ENCODE measurements at regions not wholly inside any gene's neighbourhood (a gene's known extent, or its start where the extent isn't known, plus 50 kb on each side); places are given as distances from the start of the nearest gene placed in this dataset.
"Not testable (repeated sequence)": the region's sequence is repeated elsewhere in the genome, so short reads cannot be mapped to it uniquely, and the experiment has no call there.

- no peak for DNase-seq
Observed at GRCh38 chr9:108441726-108442125, 414.1 kb downstream of the ACTL7B start.

- DNase-seq = no peak
Observed at GRCh38 chr9:108441251-108441650, 414.5 kb downstream of the ACTL7B start.

GRCh38 chr9:108439947-108440346 lies 415.8 kb downstream of the ACTL7B start:
- no peak for DNase-seq

- no peak for DNase-seq
Observed at GRCh38 chr9:108437656-108438055, 418.1 kb downstream of the ACTL7B start.

GRCh38 chr9:108436448-108436847 lies 419.3 kb downstream of the ACTL7B start:
- DNase-seq = no peak

GRCh38 chr9:108434502-108434901 lies 421.3 kb downstream of the ACTL7B start:
- no peak for DNase-seq

GRCh38 chr9:108434036-108434435 lies 421.8 kb downstream of the ACTL7B start:
- DNase-seq = no peak

GRCh38 chr9:108430655-108431054 lies 425.1 kb downstream of the ACTL7B start:
- no peak for DNase-seq

GRCh38 chr9:108427751-108428150 lies 428.0 kb downstream of the ACTL7B start:
- DNase-seq = no peak

GRCh38 chr9:108426421-108426940 lies 429.3 kb downstream of the ACTL7B start:
- DNase-seq = not testable (repeated sequence)

GRCh38 chr9:108423433-108423832 lies 432.4 kb downstream of the ACTL7B start:
- DNase-seq = no peak

- no peak for DNase-seq
Observed at GRCh38 chr9:108419379-108419778, 436.4 kb downstream of the ACTL7B start.

GRCh38 chr9:108417726-108418125 lies 438.1 kb downstream of the ACTL7B start:
- no peak for DNase-seq

GRCh38 chr9:108417312-108417711 lies 438.5 kb downstream of the ACTL7B start:
- DNase-seq = no peak

GRCh38 chr9:108416324-108416723 lies 439.5 kb downstream of the ACTL7B start:
- no peak for DNase-seq

GRCh38 chr9:108413809-108414208 lies 442.0 kb downstream of the ACTL7B start:
- DNase-seq = no peak

- DNase-seq = no peak
Observed at GRCh38 chr9:108412755-108413154, 443.0 kb downstream of the ACTL7B start.

- no peak for DNase-seq
Observed at GRCh38 chr9:108411632-108412031, 444.2 kb downstream of the ACTL7B start.

GRCh38 chr9:108410161-108410560 lies 445.6 kb downstream of the ACTL7B start:
- DNase-seq = no peak

GRCh38 chr9:108400297-108400696 lies 455.5 kb downstream of the ACTL7B start:
- no peak for DNase-seq

- DNase-seq = no peak
Observed at GRCh38 chr9:108399851-108400250, 455.9 kb downstream of the ACTL7B start.

GRCh38 chr9:108397286-108397685 lies 458.5 kb downstream of the ACTL7B start:
- no peak for DNase-seq

- no peak for DNase-seq
Observed at GRCh38 chr9:108396611-108397010, 459.2 kb downstream of the ACTL7B start.

- DNase-seq = no peak
Observed at GRCh38 chr9:108396193-108396592, 459.6 kb downstream of the ACTL7B start.

- DNase-seq = no peak
Observed at GRCh38 chr9:108395421-108395820, 460.4 kb downstream of the ACTL7B start.

GRCh38 chr9:108394726-108395125 lies 461.1 kb downstream of the ACTL7B start:
- no peak for DNase-seq
